ENCODE measurements at regions not wholly inside any gene's neighbourhood (a gene's known extent, or its start where the extent isn't known, plus 50 kb on each side); places are given as distances from the start of the nearest gene placed in this dataset.
"Not testable (repeated sequence)": the region's sequence is repeated elsewhere in the genome, so short reads cannot be mapped to it uniquely, and the experiment has no call there.

- TF ChIP-seq CTCF, POLR2A (IDR thresholded peaks at IDR 0.05): not testable (repeated sequence)
Observed at GRCh38 chr14:105648609-105649535, 122.5 kb downstream of the TMEM121 start.

Measured in body of pancreas (tissue), 4 donors.